ENCODE measurements at regions not wholly inside any gene's neighbourhood (a gene's known extent, or its start where the extent isn't known, plus 50 kb on each side); places are given as distances from the start of the nearest gene placed in this dataset.

GRCh38 chr13:21872795-21873194 is 201.9 kb downstream of the FGF9 start:
- ChIA-PET POLR2A (no interaction called here), CTCF (no interaction called here)
- Histone ChIP-seq H3K36me3 (ENCODE audit: control insufficient read depth in 4 of 4, insufficient read depth in 4 of 4, low read length in 3 of 4) (no peaks in the 10 kb centered on the region), H3K27ac (ENCODE audit: insufficient read depth in 1 of 2, low read depth in 1 of 2, low read length in 2 of 2, poor library complexity in 1 of 2, severe bottlenecking in 2 of 2) (no peak overlapping the region), H3K4me3 (ENCODE audit: control insufficient read depth in 1 of 7, extremely low read depth in 1 of 7, insufficient read depth in 4 of 7, low read depth in 2 of 7, low read length in 6 of 7) (no peak overlapping the region), H3K9me3 (ENCODE audit: control extremely low read depth in 1 of 5, control insufficient read depth in 4 of 5, insufficient read depth in 2 of 5, low read depth in 1 of 5, low read length in 4 of 5) (no peaks in the 10 kb centered on the region), H3K4me1 (ENCODE audit: control extremely low read depth in 1 of 4, control insufficient read depth in 4 of 4, insufficient read depth in 4 of 4, low read length in 3 of 4) (no peaks in the 10 kb centered on the region), H3K27me3 (replicated peaks in 2 of 5; ENCODE audit: control insufficient read depth in 4 of 5, insufficient read depth in 5 of 5, low read length in 4 of 5) (no peaks in the 10 kb centered on the region)
- WGBS (ENCODE audit: insufficient coverage), result 91% methylated on average over 5 of the region's 5 CpGs
- DNase-seq, result no peak

- ChIA-PET CTCF (no interaction called here), POLR2A (no interaction called here)
- Histone ChIP-seq H3K36me3 (ENCODE audit: control insufficient read depth in 4 of 4, insufficient read depth in 4 of 4, low read length in 3 of 4) (no peaks in the 10 kb centered on the region), H3K4me1 (ENCODE audit: control extremely low read depth in 1 of 4, control insufficient read depth in 4 of 4, insufficient read depth in 4 of 4, low read length in 3 of 4) (no peaks in the 10 kb centered on the region), H3K27me3 (replicated peaks in 2 of 5; ENCODE audit: control insufficient read depth in 4 of 5, insufficient read depth in 5 of 5, low read length in 4 of 5) (no peaks in the 10 kb centered on the region), H3K27ac (ENCODE audit: insufficient read depth in 1 of 2, low read depth in 1 of 2, low read length in 2 of 2, poor library complexity in 1 of 2, severe bottlenecking in 2 of 2) (no peak overlapping the region), H3K9me3 (ENCODE audit: control extremely low read depth in 1 of 5, control insufficient read depth in 4 of 5, insufficient read depth in 2 of 5, low read depth in 1 of 5, low read length in 4 of 5) (no peaks in the 10 kb centered on the region), H3K4me3 (ENCODE audit: control insufficient read depth in 1 of 7, extremely low read depth in 1 of 7, insufficient read depth in 4 of 7, low read depth in 2 of 7, low read length in 6 of 7) (no peak overlapping the region)
- no peak for DNase-seq
- 71% methylated on average over 3 of the region's 9 CpGs for WGBS (ENCODE audit: insufficient coverage)
Observed at GRCh38 chr13:21875116-21875515, 204.2 kb downstream of the FGF9 start.

- ChIA-PET CTCF (no interaction called here), POLR2A (no interaction called here)
- Histone ChIP-seq H3K4me3 (ENCODE audit: control insufficient read depth in 1 of 7, extremely low read depth in 1 of 7, insufficient read depth in 4 of 7, low read depth in 2 of 7, low read length in 6 of 7) (no peak overlapping the region), H3K36me3 (ENCODE audit: control insufficient read depth in 4 of 4, insufficient read depth in 4 of 4, low read length in 3 of 4) (no peaks in the 10 kb centered on the region), H3K9me3 (ENCODE audit: control extremely low read depth in 1 of 5, control insufficient read depth in 4 of 5, insufficient read depth in 2 of 5, low read depth in 1 of 5, low read length in 4 of 5) (peaks cover 0 to 2% (median 0%) of the 10 kb centered on the region in 5 experiments), H3K4me1 (ENCODE audit: control extremely low read depth in 1 of 4, control insufficient read depth in 4 of 4, insufficient read depth in 4 of 4, low read length in 3 of 4) (no peaks in the 10 kb centered on the region), H3K27me3 (replicated peaks in 2 of 5; ENCODE audit: control insufficient read depth in 4 of 5, insufficient read depth in 5 of 5, low read length in 4 of 5) (no peaks in the 10 kb centered on the region), H3K27ac (ENCODE audit: insufficient read depth in 1 of 2, low read depth in 1 of 2, low read length in 2 of 2, poor library complexity in 1 of 2, severe bottlenecking in 2 of 2) (no peak overlapping the region)
- no peak for DNase-seq
- WGBS (ENCODE audit: insufficient coverage), result 97% methylated on average over 8 of the region's 8 CpGs
Observed at GRCh38 chr13:21879263-21879914, 208.5 kb downstream of the FGF9 start.

- 100% methylated on average over 5 of the region's 9 CpGs for WGBS (ENCODE audit: insufficient coverage)
- Histone ChIP-seq H3K4me1 (ENCODE audit: control extremely low read depth in 1 of 4, control insufficient read depth in 4 of 4, insufficient read depth in 4 of 4, low read length in 3 of 4) (peaks cover 0 to 9% (median 0%) of the 10 kb centered on the region in 4 experiments), H3K4me3 (ENCODE audit: control insufficient read depth in 1 of 7, extremely low read depth in 1 of 7, insufficient read depth in 4 of 7, low read depth in 2 of 7, low read length in 6 of 7) (no peak overlapping the region), H3K36me3 (ENCODE audit: control insufficient read depth in 4 of 4, insufficient read depth in 4 of 4, low read length in 3 of 4) (no peaks in the 10 kb centered on the region), H3K27ac (ENCODE audit: insufficient read depth in 1 of 2, low read depth in 1 of 2, low read length in 2 of 2, poor library complexity in 1 of 2, severe bottlenecking in 2 of 2) (no peak overlapping the region), H3K9me3 (ENCODE audit: control extremely low read depth in 1 of 5, control insufficient read depth in 4 of 5, insufficient read depth in 2 of 5, low read depth in 1 of 5, low read length in 4 of 5) (peaks cover 0 to 2% (median 0%) of the 10 kb centered on the region in 5 experiments), H3K27me3 (replicated peaks in 2 of 5; ENCODE audit: control insufficient read depth in 4 of 5, insufficient read depth in 5 of 5, low read length in 4 of 5) (peaks cover 0 to 2% (median 0%) of the 10 kb centered on the region in 5 experiments)
- no peak for DNase-seq
- ChIA-PET CTCF (no interaction called here), POLR2A (no interaction called here)
Observed at GRCh38 chr13:21882766-21883165, 211.9 kb downstream of the FGF9 start.

GRCh38 chr13:21883713-21884112 is 212.8 kb downstream of the FGF9 start:
- Histone ChIP-seq H3K9me3 (ENCODE audit: control extremely low read depth in 1 of 5, control insufficient read depth in 4 of 5, insufficient read depth in 2 of 5, low read depth in 1 of 5, low read length in 4 of 5) (peaks cover 0 to 2% (median 0%) of the 10 kb centered on the region in 5 experiments), H3K4me1 (ENCODE audit: control extremely low read depth in 1 of 4, control insufficient read depth in 4 of 4, insufficient read depth in 4 of 4, low read length in 3 of 4) (peaks cover 0 to 9% (median 0%) of the 10 kb centered on the region in 4 experiments), H3K27ac (ENCODE audit: insufficient read depth in 1 of 2, low read depth in 1 of 2, low read length in 2 of 2, poor library complexity in 1 of 2, severe bottlenecking in 2 of 2) (no peak overlapping the region), H3K36me3 (ENCODE audit: control insufficient read depth in 4 of 4, insufficient read depth in 4 of 4, low read length in 3 of 4) (no peaks in the 10 kb centered on the region), H3K4me3 (ENCODE audit: control insufficient read depth in 1 of 7, extremely low read depth in 1 of 7, insufficient read depth in 4 of 7, low read depth in 2 of 7, low read length in 6 of 7) (no peak overlapping the region), H3K27me3 (replicated peaks in 2 of 5; ENCODE audit: control insufficient read depth in 4 of 5, insufficient read depth in 5 of 5, low read length in 4 of 5) (peaks cover 0 to 2% (median 0%) of the 10 kb centered on the region in 5 experiments)
- ChIA-PET POLR2A (no interaction called here), CTCF (no interaction called here)
- no peak for DNase-seq
- no CpG with 5 or more reads among the region's 1 CpG for WGBS (ENCODE audit: insufficient coverage)

- ChIA-PET POLR2A (no interaction called here), CTCF (interaction anchor here (1.6 kb wide), 1 partner anchor 247 kb away, joined by 4 read pairs; no protein-coding TSS in a partner anchor)
- Histone ChIP-seq H3K27ac (ENCODE audit: insufficient read depth in 1 of 2, low read depth in 1 of 2, low read length in 2 of 2, poor library complexity in 1 of 2, severe bottlenecking in 2 of 2) (no peak overlapping the region), H3K4me1 (ENCODE audit: control extremely low read depth in 1 of 4, control insufficient read depth in 4 of 4, insufficient read depth in 4 of 4, low read length in 3 of 4) (peaks cover 0 to 9% (median 0%) of the 10 kb centered on the region in 4 experiments), H3K36me3 (ENCODE audit: control insufficient read depth in 4 of 4, insufficient read depth in 4 of 4, low read length in 3 of 4) (no peaks in the 10 kb centered on the region), H3K4me3 (ENCODE audit: control insufficient read depth in 1 of 7, extremely low read depth in 1 of 7, insufficient read depth in 4 of 7, low read depth in 2 of 7, low read length in 6 of 7) (no peak overlapping the region), H3K27me3 (replicated peaks in 2 of 5; ENCODE audit: control insufficient read depth in 4 of 5, insufficient read depth in 5 of 5, low read length in 4 of 5) (peaks cover 0 to 2% (median 0%) of the 10 kb centered on the region in 5 experiments), H3K9me3 (ENCODE audit: control extremely low read depth in 1 of 5, control insufficient read depth in 4 of 5, insufficient read depth in 2 of 5, low read depth in 1 of 5, low read length in 4 of 5) (peaks cover 0 to 2% (median 0%) of the 10 kb centered on the region in 5 experiments)
- WGBS (ENCODE audit: insufficient coverage), result 100% methylated on average over 2 of the region's 5 CpGs
- peak in 1 of 3 donors; percentile 3 for DNase-seq
Observed at GRCh38 chr13:21884299-21884909, 213.5 kb downstream of the FGF9 start.

- peaks cover 0 to 2% (median 0%) of the 10 kb centered on the region in 5 experiments for H3K27me3 ChIP-seq (replicated peaks in 2 of 5; ENCODE audit: control insufficient read depth in 4 of 5, insufficient read depth in 5 of 5, low read length in 4 of 5)
- H3K9me3 ChIP-seq (ENCODE audit: control extremely low read depth in 1 of 5, control insufficient read depth in 4 of 5, insufficient read depth in 2 of 5, low read depth in 1 of 5, low read length in 4 of 5), result peaks cover 0 to 2% (median 0%) of the 10 kb centered on the region in 5 experiments
- H3K27ac ChIP-seq (ENCODE audit: insufficient read depth in 1 of 2, low read depth in 1 of 2, low read length in 2 of 2, poor library complexity in 1 of 2, severe bottlenecking in 2 of 2), result no peak overlapping the region
- CTCF ChIA-PET, result interaction anchor here (1.6 kb wide), 1 partner anchor 247 kb away, joined by 4 read pairs; no protein-coding TSS in a partner anchor
- POLR2A ChIA-PET, result no interaction called here
- 22% methylated on average over 5 of the region's 9 CpGs for WGBS (ENCODE audit: insufficient coverage)
- H3K36me3 ChIP-seq (ENCODE audit: control insufficient read depth in 4 of 4, insufficient read depth in 4 of 4, low read length in 3 of 4), result no peaks in the 10 kb centered on the region
- H3K4me1 ChIP-seq (ENCODE audit: control extremely low read depth in 1 of 4, control insufficient read depth in 4 of 4, insufficient read depth in 4 of 4, low read length in 3 of 4), result peaks cover 0 to 9% (median 0%) of the 10 kb centered on the region in 4 experiments
- H3K4me3 ChIP-seq (ENCODE audit: control insufficient read depth in 1 of 7, extremely low read depth in 1 of 7, insufficient read depth in 4 of 7, low read depth in 2 of 7, low read length in 6 of 7), result peak overlapping the region in 1 of 7 experiments; percentile 40
- peak in 2 of 3 donors; percentile 66 to 74 for DNase-seq
Observed at GRCh38 chr13:21884965-21885567, 214.2 kb downstream of the FGF9 start.

Data from common myeloid progenitor, CD34-positive (primary cell).